ENCODE measurements at regions not wholly inside any gene's neighbourhood (a gene's known extent, or its start where the extent isn't known, plus 50 kb on each side); places are given as distances from the start of the nearest gene placed in this dataset.

DNA sequence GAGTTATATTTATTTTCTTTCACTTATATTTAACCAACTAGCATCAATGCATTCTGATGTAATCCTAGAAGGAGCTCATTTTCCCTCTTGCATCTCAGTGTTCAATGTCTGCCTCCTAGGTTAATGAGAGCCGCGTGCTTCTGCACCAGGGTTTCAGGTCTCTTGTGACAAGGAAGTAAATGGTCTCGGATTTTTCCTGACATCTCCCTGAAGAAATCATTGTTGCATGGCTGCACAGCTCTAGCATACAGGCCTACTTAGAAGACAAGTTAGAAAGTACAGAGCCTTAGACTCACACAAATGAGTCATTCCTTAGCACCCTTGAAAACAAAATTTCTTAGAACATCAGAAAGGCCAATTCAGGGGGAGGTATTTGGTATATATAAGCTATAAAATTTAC, 57.2 kb upstream of the KLF12 start:
- intact Hi-C loops (cut with micrococcal nuclease) = no loop called here
- Mint-ChIP-seq H3K9me3 (ENCODE audit: unreplicated experiment) (no peaks in the 10 kb centered on the region), H3K4me3 (ENCODE audit: unreplicated experiment) (no peak overlapping the region), H3K27me3 (ENCODE audit: insufficient read depth, unreplicated experiment) (no peaks in the 10 kb centered on the region), H3K27ac (ENCODE audit: low read depth, unreplicated experiment) (no peak overlapping the region), H3K36me3 (ENCODE audit: insufficient read depth, unreplicated experiment) (no peaks in the 10 kb centered on the region), H3K4me1 (ENCODE audit: insufficient read depth, unreplicated experiment) (no peaks in the 10 kb centered on the region)
- ChIA-PET CTCF (interaction anchor here (0.6 to 1.8 kb wide), 3 partner anchors 59 to 518 kb away, joined by 3 to 5 read pairs (median 3); no protein-coding TSS in a partner anchor), POLR2A (no interaction called here)
- DNase-seq (ENCODE audit: unreplicated experiment) = no peak
- no TSS peak for BruUV-seq (replicated peaks)
- TF ChIP-seq, protein P1, sequence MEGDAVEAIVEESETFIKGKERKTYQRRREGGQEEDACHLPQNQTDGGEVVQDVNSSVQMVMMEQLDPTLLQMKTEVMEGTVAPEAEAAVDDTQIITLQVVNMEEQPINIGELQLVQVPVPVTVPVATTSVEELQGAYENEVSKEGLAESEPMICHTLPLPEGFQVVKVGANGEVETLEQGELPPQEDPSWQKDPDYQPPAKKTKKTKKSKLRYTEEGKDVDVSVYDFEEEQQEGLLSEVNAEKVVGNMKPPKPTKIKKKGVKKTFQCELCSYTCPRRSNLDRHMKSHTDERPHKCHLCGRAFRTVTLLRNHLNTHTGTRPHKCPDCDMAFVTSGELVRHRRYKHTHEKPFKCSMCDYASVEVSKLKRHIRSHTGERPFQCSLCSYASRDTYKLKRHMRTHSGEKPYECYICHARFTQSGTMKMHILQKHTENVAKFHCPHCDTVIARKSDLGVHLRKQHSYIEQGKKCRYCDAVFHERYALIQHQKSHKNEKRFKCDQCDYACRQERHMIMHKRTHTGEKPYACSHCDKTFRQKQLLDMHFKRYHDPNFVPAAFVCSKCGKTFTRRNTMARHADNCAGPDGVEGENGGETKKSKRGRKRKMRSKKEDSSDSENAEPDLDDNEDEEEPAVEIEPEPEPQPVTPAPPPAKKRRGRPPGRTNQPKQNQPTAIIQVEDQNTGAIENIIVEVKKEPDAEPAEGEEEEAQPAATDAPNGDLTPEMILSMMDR (IDR thresholded peaks at IDR 0.05; ENCODE audit: unreplicated experiment) = no peak

DNA sequence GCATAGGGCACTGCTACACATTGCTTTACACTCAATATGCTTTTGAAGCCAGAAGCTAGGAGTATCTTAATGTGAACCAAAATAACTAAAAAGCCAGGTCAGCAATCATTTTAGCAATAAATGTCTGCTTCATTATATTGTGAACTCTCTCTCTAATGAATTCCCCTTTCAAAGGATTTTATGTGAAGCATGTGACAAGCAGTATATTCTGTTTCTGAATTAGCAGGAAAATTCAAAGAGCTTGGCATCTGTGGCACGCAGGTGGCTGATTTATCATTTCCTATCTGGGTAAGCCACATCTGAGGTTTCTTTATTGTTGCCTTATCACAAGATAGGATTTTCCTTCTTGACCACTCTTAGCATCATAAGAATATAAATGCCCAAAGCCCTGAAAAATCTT, 56.8 kb upstream of the KLF12 start:
- Mint-ChIP-seq H3K9me3 (ENCODE audit: unreplicated experiment) (no peaks in the 10 kb centered on the region), H3K4me3 (ENCODE audit: unreplicated experiment) (no peak overlapping the region), H3K27ac (ENCODE audit: low read depth, unreplicated experiment) (no peak overlapping the region), H3K27me3 (ENCODE audit: insufficient read depth, unreplicated experiment) (no peaks in the 10 kb centered on the region), H3K36me3 (ENCODE audit: insufficient read depth, unreplicated experiment) (no peaks in the 10 kb centered on the region), H3K4me1 (ENCODE audit: insufficient read depth, unreplicated experiment) (no peaks in the 10 kb centered on the region)
- ChIA-PET POLR2A (no interaction called here), CTCF (interaction anchor here (0.6 to 1.8 kb wide), 3 partner anchors 60 to 519 kb away, joined by 3 to 5 read pairs (median 3); no protein-coding TSS in a partner anchor)
- BruUV-seq (replicated peaks) = no TSS peak
- no peak for DNase-seq (ENCODE audit: unreplicated experiment)
- TF ChIP-seq, protein P1 (IDR thresholded peaks at IDR 0.05; ENCODE audit: unreplicated experiment) = no peak
- intact Hi-C loops (cut with micrococcal nuclease) = no loop called here

DNA sequence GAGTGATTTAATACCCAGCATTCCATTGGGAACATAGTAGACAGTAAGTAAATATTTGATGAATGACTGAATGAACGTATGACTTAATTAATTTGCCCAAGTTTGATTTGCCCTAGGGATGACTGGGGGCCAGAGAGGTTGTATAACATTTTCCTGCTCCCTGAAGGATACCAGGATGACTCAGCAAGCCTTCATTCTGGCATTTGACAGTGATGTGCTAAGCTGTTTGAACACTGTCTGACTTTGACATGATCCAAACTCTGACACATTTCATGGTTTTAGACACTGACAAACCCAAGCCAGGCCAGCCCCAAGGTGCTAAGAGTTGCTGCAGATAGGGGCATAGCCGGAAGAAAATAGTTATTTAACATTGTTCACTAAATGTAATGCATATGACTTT, 53.4 kb upstream of the KLF12 start:
- DNase-seq (ENCODE audit: unreplicated experiment) = peak; percentile 66
- Mint-ChIP-seq H3K4me1 (ENCODE audit: insufficient read depth, unreplicated experiment) (no peaks in the 10 kb centered on the region), H3K27ac (ENCODE audit: low read depth, unreplicated experiment) (no peak overlapping the region), H3K9me3 (ENCODE audit: unreplicated experiment) (no peaks in the 10 kb centered on the region), H3K27me3 (ENCODE audit: insufficient read depth, unreplicated experiment) (no peaks in the 10 kb centered on the region), H3K36me3 (ENCODE audit: insufficient read depth, unreplicated experiment) (no peaks in the 10 kb centered on the region), H3K4me3 (ENCODE audit: unreplicated experiment) (no peak overlapping the region)
- intact Hi-C loops (cut with micrococcal nuclease) = no loop called here
- TF ChIP-seq, protein P1 (IDR thresholded peaks at IDR 0.05; ENCODE audit: unreplicated experiment) = no peak
- POLR2A ChIA-PET = no interaction called here
- BruUV-seq (replicated peaks) = no TSS peak
- CTCF ChIA-PET = interaction anchor here (0.6 kb wide), 1 partner anchor 263 kb away, joined by 3 read pairs; no protein-coding TSS in a partner anchor

DNA sequence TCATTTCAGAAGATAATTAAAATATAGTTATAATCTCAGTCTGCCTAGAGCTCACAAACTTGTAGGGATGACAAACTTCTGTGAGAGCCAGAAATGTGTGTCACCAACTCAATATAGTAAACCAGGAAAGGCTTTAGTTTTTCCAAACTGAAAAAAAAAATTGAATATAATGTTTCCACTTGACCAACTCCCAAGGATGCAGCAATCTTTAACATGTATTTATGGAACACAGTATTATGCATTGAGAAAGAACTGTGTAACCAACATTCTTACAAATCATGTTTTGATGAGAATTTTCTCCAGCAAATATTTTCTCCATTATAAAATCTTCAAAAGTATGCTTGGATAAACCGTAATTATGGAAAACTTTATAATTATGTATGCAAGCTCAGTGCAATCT, 50.1 kb upstream of the KLF12 start:
- Mint-ChIP-seq H3K4me1 (ENCODE audit: insufficient read depth, unreplicated experiment) (no peaks in the 10 kb centered on the region), H3K27me3 (ENCODE audit: insufficient read depth, unreplicated experiment) (no peaks in the 10 kb centered on the region), H3K4me3 (ENCODE audit: unreplicated experiment) (no peak overlapping the region), H3K36me3 (ENCODE audit: insufficient read depth, unreplicated experiment) (no peaks in the 10 kb centered on the region), H3K27ac (ENCODE audit: low read depth, unreplicated experiment) (no peak overlapping the region), H3K9me3 (ENCODE audit: unreplicated experiment) (no peaks in the 10 kb centered on the region)
- intact Hi-C loops (cut with micrococcal nuclease) = no loop called here
- ChIA-PET POLR2A (no interaction called here), CTCF (interaction anchor here (0.6 to 1.1 kb wide), 2 partner anchors 31 to 356 kb away, joined by 3 read pairs; no protein-coding TSS in a partner anchor)
- DNase-seq (ENCODE audit: unreplicated experiment) = no peak
- no TSS peak for BruUV-seq (replicated peaks)
- TF ChIP-seq, protein P1 (IDR thresholded peaks at IDR 0.05; ENCODE audit: unreplicated experiment) = no peak
